HG03565 (cell line): ENCODE measurements at regions not wholly inside any gene's neighbourhood (a gene's known extent, or its start where the extent isn't known, plus 50 kb on each side); places are given as distances from the start of the nearest gene placed in this dataset.
"Not testable (repeated sequence)": the region's sequence is repeated elsewhere in the genome, so short reads cannot be mapped to it uniquely, and the experiment has no call there.

Source experiments
- ATAC-seq: cut with Tn5 transposase; IDR thresholded peaks from one replicate; pipeline ENCODE4 v1.9.1; 2021; ENCODE audit warnings: mild to moderate bottlenecking, moderate library complexity; ENCODE audit not compliant: unreplicated experiment

- ATAC-seq = no peak
Measured at GRCh38 chr12:75631831-75632230, 120.4 kb upstream of the KRR1 start.

- no peak for ATAC-seq
Measured at GRCh38 chr12:75630091-75630490, 118.7 kb upstream of the KRR1 start.

- ATAC-seq = no peak
Measured at GRCh38 chr12:75628916-75629315, 117.5 kb upstream of the KRR1 start.

- ATAC-seq = no peak
Measured at GRCh38 chr12:75628511-75628910, 117.1 kb upstream of the KRR1 start.

GRCh38 chr12:75623631-75624154 is 112.3 kb upstream of the KRR1 start:
- ATAC-seq = no peak

GRCh38 chr12:75622492-75622891 is 111.1 kb upstream of the KRR1 start:
- ATAC-seq = no peak

- ATAC-seq = not testable (repeated sequence)
Measured at GRCh38 chr12:75614396-75614795, 103.0 kb upstream of the KRR1 start.

GRCh38 chr12:75613981-75614380 is 102.6 kb upstream of the KRR1 start:
- no peak for ATAC-seq

GRCh38 chr12:75611041-75611440 is 99.6 kb upstream of the KRR1 start:
- ATAC-seq = no peak

- no peak for ATAC-seq
Measured at GRCh38 chr12:75606956-75607355, 95.5 kb upstream of the KRR1 start.

GRCh38 chr12:75606151-75606550 is 94.7 kb upstream of the KRR1 start:
- ATAC-seq = no peak

- no peak for ATAC-seq
Measured at GRCh38 chr12:75603475-75603874, 92.1 kb upstream of the KRR1 start.

GRCh38 chr12:75602106-75602505 is 90.7 kb upstream of the KRR1 start:
- no peak for ATAC-seq

- no peak for ATAC-seq
Measured at GRCh38 chr12:75600146-75600545, 88.7 kb upstream of the KRR1 start.

GRCh38 chr12:75599061-75599460 is 87.7 kb upstream of the KRR1 start:
- ATAC-seq = no peak

GRCh38 chr12:75596406-75596805 is 85.0 kb upstream of the KRR1 start:
- no peak for ATAC-seq

GRCh38 chr12:75592638-75593335 is 81.4 kb upstream of the KRR1 start:
- ATAC-seq = no peak

- ATAC-seq = no peak
Measured at GRCh38 chr12:75592086-75592485, 80.7 kb upstream of the KRR1 start.

GRCh38 chr12:75591628-75592027 is 80.2 kb upstream of the KRR1 start:
- no peak for ATAC-seq

GRCh38 chr12:75589801-75590200 is 78.4 kb upstream of the KRR1 start:
- no peak for ATAC-seq

- no peak for ATAC-seq
Measured at GRCh38 chr12:75587340-75588106, 76.1 kb upstream of the KRR1 start.

- ATAC-seq = no peak
Measured at GRCh38 chr12:75585330-75585729, 73.9 kb upstream of the KRR1 start.
